Activated CD4-positive, alpha-beta T cell treated with anti-CD3 and anti-CD28 coated beads for 4 hours (primary cell): ENCODE measurements at regions not wholly inside any gene's neighbourhood (a gene's known extent, or its start where the extent isn't known, plus 50 kb on each side); places are given as distances from the start of the nearest gene placed in this dataset.
"Not testable (repeated sequence)": the region's sequence is repeated elsewhere in the genome, so short reads cannot be mapped to it uniquely, and the experiment has no call there.

Experiments
- DNase-seq, 2 donors: peaks; one replicate each; pipeline ENCODE4 v3.0.0-alpha.2; 2020

DNA sequence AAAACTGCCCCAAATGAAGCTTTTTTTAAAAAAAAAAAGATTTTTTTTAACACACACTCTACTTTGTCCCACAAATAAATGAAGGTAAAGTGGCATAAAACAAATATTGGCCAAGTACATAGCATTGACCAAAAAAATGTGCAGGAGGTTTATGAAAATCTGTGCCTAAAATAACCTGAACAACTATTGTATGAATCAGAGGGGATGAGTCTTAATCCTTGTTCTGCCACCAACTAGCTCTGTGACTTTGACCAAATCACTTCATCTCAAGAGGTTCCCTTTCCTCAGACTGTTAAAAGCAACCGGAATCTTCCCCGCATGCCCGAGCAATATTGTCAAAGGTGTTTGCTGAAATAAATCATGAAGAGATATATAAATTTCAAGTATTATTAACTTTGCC is 150.4 kb upstream of the NEBL start:
- DNase-seq = no peak

DNA sequence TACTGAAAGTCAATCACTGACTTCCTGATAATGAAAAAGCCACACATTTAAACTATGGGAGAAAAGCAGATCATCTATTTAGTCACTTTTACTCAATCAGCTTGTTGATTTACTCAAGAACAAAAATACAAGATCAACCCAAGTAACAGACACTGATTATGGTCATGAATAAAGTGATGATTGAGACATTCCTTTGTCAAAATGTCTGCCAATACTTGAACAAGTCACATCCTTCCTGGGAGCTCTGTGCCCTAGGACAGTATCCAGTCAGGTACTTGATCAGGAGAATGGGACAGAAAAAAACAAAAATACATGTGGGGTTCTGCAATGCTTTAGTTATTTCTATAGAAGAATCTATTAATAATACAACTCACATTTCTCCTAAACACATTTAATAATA is 150.0 kb upstream of the NEBL start:
- no peak for DNase-seq

DNA sequence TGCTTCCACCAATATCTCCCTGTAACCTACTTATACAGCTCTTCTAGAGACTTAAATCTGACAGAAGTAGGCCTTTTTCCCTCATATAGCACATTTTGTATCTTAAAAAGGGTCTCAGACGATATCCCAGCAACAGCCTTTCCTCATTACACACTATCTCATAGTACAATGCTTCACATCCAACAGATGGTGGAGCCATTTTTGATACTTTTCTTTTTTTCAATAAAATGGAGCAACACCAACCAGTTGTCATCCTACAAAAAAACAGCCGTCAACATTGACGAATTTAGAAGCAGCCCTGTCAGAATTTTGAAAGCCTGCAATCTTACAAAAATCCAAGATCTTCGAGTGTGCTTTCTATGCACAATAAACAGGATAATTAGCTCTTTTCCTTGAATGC is 145.9 kb upstream of the NEBL start:
- no peak for DNase-seq

DNA sequence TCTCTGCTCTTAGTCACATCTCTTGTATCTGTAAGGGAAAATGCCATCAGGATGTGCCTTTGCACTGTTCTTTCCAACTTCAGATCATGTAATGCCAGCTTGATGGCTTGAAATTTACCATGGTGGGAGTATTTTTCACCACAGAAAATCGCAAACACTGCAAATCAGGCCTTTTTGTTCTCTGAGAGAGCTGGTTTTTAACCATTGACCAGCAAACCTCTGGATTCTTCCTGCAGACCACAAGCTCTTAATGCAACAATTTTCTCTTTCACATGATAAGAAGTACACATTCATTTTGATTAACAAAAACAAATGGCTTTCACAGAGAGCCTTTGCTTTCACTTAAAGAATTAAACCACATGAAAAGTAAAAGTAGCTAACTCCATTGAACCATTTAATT is 145.4 kb upstream of the NEBL start:
- DNase-seq = no peak

DNA sequence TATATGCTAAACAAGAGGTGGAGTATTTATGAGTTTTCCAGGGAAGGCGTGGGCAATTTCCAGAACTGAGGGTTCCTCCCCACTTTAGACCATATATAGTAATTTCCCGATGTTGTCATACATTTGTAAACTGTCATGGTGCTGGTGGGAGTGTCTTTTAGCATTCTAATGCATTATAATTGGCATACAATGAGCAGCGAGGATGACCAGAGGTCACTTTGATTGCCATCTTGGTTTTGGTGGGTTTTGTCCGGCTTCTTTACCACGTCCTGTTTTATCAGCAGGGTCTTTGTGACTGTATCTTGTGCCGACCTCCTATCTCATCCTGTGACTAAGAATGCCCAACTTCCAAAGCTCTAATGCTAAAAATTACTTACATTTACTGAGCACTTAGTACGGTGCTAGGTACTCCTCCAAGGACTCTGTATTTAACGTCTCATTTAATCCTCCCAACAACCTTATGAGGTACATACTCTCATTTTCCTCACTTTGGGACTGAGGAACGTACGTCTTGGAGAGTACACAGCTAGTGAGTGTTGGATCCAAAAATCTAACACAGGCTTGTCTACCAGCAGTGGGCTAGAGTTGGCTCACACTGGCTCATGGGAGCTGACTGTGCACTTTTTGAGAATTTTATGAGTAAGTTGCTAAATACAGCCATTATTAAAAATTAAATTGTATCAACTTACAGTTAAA is 144.8 kb upstream of the NEBL start:
- no peak for DNase-seq

DNA sequence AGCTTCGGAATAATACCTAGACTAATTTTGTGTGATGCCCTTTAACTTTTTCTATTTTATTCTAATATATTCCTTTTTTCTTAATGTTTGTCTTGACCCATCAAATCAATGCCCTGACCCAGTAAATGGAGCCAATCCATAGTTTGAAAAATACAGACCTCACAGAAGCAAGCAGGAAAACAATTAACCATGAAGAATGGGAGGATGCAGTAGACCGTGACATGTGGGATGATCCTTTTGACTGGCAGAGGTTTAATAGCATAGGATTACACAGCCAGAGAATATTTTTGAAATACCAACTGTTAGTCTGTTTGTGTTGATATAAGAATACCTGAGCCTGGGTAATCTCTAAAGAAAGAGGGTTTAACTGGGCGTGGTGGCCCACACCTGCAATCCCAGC is 142.6 kb upstream of the NEBL start:
- no peak for DNase-seq

DNA sequence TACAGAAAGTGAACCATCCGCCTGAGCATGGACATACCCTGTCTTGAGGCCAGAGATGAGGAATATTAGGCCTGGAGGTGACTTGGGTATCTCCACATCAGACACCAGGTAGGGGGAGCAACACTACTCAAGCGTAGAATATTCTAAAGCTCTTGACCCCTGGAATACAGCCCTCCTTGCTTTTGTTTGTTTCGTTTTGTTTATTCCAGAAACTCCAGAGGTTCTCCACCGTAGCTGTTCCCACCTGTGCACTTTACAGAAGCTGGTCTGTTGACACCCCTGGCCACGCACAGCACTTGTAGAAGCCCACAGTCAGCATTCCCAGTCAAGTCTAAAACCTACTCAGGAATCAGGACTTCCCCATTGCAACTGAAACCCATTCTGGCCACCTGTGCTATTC is 139.6 kb upstream of the NEBL start:
- no peak for DNase-seq

DNA sequence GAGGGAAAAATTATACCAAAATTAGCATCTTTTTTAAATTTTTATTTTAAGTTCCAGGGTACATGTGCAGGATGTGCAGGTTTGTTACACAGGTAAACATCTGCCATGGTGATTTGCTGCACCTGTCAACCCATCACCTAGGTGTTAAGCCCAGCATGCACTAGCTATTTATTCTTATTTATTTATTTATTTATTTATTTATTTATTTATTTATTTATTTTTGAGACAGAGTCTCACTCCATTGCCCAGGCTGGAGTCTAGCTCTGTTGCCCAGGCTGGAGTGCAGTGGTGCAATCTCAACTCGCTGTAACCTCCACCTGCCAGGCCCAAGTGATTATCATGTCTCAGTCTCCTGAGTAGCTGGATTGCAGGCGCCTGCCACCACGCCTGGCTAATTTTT is 137.7 kb upstream of the NEBL start:
- DNase-seq = not testable (repeated sequence)

DNA sequence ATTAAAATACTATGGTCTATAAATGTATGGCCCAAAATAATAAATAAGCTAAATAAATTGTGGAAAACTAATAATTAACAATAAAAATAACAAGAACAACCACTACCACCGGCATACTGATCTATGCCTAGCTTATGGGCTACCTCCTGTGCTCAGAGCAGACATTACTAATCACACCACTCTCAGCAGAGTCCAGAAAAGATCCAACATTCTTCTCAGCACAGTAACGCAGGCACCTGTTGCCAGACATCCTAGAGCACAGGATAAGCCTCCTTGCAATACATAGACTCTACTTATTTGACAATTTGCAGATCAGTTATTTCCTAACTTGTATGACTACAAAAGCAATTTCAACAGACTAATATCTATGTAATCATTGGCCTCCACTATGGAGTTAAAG is 137.1 kb upstream of the NEBL start:
- no peak for DNase-seq

DNA sequence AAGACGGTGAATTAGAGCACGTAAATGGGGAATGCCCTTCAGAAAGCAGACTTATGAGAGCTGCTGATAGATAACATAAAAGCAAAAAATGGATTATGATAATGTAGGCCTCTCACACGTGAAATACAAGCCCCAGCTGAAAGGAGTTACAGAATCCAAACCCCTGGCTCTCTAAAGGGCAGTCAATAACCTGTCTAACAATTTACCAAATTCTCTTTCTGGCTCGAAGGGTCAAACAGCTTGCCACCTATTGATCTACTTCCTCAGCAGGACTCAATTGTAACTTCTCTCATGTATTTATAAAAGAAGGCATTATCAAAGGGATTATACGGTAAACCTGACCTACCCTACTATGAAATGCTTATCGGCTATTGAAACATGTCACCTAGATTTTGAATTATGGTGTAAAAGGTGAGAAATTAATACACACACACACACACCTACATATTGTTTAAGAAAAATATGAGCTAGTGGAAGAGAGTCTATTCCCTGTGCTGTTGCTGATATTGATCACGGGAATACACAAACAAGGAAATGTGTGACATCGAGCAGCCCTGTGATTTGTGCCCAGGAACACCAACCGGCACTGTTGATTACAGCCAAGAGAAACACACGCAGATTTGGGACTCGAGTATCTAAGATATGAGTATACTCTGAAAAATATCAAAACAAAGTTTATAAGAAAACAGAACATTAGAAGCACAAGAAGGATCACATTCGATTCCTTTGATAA is 135.6 kb upstream of the NEBL start:
- DNase-seq = no peak

DNA sequence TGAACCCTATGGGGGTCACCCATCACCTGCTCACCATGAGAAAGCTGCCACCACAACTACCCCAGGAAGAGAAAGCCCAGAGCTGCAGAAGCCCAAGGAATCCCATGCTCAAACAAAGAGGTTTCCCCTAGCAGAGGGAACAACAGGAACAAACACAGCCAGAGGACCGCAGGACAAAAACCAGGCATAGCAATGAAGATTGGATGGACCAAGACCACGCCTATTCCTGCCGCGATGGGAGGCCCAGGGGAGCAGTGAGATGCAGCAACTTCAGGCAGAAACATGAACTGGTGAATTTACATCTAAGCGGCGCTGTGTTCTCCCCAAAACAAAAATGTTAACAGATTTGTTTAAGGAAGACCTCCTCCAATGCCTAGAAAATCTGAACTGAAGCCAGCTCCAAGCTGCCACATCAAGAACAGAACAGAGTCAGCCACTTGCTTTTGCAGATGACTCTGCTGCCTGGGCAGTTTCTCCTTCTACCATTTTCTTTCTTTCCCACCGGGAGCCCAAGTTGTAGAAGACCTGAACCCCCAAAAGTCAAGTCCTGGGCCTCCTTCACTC is 134.2 kb upstream of the NEBL start:
- no peak for DNase-seq

DNA sequence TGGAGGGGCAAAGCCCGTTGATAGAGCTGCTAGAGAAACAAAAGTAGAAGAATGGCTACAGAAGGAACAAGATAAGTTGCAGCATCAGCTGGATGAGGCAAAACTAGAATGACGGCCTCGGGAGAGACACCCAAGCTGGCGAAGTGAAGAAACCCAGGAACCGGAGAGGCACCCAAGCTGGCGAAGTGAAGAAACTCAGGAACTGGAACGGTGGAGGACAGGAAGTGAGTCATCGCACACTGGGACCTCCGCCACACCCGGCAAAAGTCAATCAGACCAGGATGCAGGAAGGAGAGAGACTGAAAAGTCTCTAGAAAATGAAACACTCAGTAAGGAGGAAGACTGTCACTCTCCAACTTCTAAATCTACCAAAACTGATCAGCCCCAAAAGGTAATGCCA is 133.0 kb upstream of the NEBL start:
- no peak for DNase-seq

DNA sequence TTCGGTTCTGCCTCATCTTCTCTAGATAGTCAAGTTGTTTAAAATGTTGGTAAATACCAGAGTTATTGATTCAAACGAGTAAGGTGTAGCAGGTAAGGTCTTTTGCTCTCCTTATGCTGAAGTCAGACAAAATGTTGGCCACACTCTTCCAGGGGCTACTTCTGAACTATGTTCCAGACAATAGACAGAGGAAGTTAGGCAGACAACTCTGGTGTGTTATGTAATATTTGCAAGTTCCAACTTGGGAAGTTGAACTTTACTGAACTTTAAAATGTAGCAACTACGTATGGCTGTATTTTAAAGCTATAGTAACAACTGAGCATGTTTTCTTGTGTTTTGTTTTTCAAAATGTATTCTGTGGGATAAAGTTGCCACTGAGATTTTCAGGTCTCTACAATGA is 125.7 kb upstream of the NEBL start:
- no peak for DNase-seq

DNA sequence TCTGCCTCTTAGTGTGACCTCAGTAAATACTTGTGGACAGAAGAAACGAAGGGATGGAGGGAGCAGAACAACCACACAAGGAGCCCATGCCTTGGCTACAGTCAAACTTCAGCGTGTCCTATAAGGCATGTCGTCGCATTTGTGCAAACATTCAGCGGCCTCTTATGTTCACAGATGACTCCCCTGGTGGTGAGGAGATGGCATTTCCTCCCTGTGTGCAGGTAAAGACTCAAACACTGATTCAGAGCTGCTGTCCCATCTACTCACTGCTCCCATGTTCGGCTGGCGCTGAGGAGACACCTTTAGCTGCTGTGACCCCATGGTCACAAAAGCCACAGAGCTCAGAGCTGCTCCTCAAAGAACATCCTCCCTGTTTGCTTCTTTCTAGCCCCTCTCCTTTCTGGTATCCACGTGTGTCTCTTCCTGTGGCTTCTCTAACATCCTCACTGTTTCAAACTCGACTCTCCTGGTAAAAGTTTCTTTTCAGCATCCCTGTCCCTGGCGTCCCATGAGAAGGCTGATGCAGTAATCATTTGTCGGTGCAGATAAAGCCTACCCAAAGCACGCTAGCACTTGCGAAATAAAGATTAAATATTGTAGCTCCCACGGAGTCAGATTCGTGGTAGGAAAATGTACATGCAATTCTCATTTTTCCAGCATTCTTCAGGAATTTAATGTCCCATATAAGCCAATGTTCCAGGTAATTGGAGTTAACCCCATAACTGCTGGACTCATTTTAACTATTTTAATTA is 124.9 kb upstream of the NEBL start:
- DNase-seq = no peak

DNA sequence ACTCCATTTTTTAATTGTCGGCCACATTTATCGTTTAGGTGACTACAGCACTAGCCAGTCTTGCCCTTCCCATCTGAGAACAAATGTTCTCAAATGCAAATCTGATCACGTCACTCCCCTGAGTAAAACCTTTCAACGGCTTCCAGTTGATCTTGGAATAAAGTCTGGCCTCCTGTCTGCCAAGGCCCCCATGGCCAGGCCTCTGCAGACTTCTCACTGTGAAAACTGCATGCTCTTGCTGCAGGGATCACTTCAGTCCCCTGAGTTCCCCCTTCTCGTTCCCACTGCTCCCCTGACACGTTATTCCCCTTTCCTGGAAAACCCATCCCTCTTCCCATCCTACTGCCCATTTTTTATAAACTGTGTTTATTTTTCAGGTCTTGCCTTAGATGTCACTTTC is 124.1 kb upstream of the NEBL start:
- DNase-seq = no peak

DNA sequence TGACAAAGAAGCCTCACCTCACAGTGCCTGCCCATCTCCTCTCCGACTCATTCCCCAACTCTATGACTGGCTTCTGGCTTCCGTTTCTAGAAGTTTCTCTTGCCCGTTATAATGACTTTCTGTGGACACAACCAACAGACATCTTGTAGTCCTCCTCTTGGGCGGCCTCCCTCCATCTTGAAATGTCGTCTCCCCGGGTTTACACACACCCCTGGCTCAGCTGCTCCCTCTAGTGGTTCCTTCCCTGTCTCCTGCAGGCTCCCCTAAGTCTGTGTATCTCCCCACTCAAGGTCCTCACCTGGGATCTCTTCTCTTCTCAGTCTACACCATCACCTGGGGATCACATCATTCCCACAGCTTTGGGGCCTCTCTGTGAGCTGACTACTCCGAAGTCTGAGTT is 123.4 kb upstream of the NEBL start:
- peak in 1 of 2 donors; percentile 7 for DNase-seq

DNA sequence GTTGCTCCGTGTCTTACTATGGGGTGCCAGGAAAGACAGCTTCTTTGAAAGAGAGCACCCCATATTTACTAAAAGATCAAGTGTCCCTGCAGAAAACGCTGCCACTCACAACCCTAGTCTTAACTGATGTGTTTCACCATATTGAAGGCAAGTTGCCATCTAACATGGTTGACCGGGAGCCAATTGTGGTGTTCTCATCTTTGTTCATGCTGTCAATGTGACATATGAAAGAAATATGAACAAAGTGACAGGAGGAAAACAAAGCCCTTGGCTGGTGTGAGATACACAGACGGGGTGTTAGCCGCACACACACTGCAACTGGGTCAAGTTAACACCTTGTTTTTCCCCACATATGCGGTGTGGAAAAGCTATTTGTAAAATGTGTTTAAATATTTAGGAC is 122.3 kb upstream of the NEBL start:
- DNase-seq = no peak

DNA sequence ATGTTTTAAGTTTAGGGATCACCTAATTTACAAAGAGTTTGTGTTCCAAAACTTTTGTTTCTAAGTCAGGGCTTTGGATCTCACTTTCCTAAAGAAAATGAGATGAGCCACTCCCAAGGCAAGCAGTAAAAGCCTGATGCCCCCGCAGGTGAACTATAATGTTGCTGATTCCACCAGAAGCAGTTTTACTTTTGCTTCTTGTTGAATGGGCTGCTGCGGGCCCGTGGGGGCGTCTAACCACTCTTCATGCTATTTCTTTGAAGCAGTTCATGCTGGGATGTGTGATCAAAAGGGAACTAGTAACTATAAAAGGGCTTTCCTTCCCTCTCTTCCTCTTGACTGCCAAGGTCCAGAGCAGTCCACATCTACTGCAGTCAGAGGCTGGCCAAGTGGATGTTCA is 118.7 kb upstream of the NEBL start:
- DNase-seq = no peak

DNA sequence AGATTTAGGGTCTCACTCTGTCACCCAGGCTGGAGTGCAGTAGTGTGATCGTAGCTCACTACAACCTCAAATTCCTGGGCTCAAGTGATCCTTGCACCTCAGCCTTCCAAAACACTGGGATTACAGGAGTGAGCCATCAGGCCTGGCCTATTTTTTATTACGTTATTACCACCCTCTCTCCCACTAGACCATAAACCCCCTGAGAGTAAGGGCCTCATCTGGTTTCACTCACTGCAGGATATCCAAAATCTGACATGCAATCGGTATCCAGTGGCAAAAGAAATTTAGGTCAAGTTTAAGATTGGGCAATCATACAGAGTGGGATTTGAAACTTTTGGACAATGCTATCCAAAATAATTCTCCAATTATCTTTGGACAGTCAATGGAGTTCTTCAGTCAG is 117.0 kb upstream of the NEBL start:
- DNase-seq = no peak

DNA sequence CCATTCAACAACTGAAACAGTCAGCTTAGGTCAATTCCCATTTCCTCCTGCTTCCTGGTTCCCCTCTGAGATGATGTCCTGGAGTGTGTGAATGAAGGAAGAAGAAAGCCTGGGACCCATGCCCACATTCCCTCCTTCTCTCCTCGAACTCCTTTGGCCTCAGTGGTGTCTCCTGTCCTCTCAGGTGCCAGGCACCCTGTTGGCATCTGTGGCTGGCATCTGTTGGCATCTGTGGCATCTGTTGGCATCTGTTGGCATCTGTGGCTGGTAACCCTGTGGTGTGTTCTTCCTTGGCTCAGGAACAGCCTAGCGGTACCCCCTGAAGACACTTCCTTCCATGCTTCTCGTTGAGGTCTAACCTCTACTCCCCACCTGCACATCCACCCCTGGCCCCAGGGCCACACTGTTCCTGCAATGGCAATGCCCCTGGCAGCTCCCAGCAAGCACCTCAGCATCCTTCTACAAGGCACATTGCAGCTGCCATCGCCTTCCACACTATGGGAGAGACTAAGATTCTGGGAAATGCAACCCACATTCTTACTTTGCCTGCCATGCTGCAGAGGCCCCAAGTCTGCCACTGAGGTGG is 114.4 kb upstream of the NEBL start:
- DNase-seq = no peak

DNA sequence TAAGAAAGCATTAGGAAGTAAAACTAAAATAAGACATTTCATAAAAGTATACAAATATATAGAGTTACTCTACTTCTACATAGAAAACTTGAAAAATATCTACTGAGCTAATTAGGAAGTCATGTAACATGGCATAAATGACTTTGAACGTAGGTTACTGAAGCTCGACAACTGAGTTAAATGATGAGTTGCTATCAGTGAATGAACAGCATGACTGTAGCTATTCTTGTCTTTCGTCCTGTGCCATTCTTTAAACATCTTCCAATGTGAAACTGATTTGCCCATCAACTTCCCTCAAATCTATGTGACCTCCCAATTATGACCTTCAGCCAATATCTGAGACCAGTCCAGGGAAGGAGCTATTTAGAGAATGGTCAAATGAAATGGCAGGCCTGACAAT is 113.5 kb upstream of the NEBL start:
- DNase-seq = no peak

DNA sequence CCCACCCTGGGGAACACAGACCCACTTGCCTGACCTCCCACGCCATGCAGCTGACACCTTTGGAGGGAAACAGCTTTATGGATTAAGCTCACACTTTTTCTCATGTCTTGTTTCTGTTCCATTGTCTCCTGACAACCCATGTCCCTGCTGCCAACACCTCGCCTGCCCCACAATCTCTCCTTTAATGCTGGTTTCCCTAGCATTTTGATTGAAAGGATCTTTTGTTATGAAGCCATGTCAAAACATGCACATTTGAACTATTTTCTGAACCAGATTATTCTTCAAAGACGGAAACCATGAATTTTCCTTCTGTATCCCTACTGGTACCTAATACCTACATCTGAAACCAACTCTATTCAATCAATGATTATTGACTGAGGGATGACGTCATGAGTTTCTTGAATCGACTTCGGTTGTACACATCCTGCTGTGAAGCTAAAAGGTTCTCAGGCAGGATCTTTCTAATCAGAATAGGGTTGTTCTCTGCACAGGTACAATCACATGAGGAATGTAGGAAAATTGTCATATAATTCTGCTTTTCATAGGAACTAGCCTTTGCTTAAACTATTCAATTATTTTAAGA is 106.2 kb upstream of the NEBL start:
- DNase-seq = no peak
